ENCODE measurements at regions not wholly inside any gene's neighbourhood (a gene's known extent, or its start where the extent isn't known, plus 50 kb on each side); places are given as distances from the start of the nearest gene placed in this dataset.
"Not testable (repeated sequence)": the region's sequence is repeated elsewhere in the genome, so short reads cannot be mapped to it uniquely, and the experiment has no call there.

DNA sequence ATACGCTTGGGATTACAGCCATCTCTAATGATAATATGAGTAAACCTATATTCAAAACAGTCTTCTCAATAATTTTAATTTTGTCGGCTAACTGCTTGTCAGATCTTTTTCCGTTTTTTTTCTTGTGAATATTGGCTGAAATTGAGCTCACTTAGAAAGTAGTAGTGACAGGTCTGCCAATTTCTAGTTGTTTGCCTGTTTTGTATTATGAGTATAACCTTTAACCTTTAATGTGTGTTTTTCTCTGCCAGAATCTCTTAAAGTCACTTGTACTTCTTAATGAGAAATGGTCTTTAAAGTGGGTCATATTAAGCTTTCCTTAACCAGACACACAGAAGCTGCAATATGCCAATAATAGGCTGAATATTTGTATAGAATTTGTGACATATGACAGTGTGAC is 511.0 kb downstream of the CSNK1G3 start:
- DNase-seq (ENCODE audit: extremely low spot score): no peak
- CTCF ChIA-PET: interaction anchor here (1.2 kb wide), 1 partner anchor 12 kb away, joined by 4 read pairs; no protein-coding TSS in a partner anchor
- POLR2A ChIA-PET: no interaction called here
- TF ChIP-seq, protein P1, sequence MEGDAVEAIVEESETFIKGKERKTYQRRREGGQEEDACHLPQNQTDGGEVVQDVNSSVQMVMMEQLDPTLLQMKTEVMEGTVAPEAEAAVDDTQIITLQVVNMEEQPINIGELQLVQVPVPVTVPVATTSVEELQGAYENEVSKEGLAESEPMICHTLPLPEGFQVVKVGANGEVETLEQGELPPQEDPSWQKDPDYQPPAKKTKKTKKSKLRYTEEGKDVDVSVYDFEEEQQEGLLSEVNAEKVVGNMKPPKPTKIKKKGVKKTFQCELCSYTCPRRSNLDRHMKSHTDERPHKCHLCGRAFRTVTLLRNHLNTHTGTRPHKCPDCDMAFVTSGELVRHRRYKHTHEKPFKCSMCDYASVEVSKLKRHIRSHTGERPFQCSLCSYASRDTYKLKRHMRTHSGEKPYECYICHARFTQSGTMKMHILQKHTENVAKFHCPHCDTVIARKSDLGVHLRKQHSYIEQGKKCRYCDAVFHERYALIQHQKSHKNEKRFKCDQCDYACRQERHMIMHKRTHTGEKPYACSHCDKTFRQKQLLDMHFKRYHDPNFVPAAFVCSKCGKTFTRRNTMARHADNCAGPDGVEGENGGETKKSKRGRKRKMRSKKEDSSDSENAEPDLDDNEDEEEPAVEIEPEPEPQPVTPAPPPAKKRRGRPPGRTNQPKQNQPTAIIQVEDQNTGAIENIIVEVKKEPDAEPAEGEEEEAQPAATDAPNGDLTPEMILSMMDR (IDR thresholded peaks at IDR 0.05; ENCODE audit: control extremely low read depth, extremely low read depth, low read depth, missing control alignments): no peak

DNA sequence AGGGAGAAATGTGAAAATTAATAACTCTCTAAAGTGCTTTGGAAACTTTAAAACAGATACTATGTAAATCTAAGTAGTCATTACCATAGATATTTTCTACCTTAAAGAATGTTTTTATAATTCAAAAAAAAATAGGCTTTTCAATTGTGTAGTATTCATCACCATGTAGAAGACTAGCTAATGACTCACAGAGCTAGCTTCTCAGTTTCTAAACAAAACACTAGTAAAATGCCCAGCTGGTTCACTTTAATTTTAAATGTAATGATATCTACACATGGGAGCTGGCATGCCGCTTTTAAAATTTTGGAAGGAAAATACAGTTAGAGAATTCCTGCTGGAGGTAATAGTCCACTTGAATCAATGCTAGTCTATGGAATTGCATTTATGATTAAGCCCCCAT is 509.8 kb downstream of the CSNK1G3 start:
- POLR2A ChIA-PET: no interaction called here
- TF ChIP-seq, protein P1 (IDR thresholded peaks at IDR 0.05; ENCODE audit: control extremely low read depth, extremely low read depth, low read depth, missing control alignments): no peak

GRCh38 chr5:124021066-124021641 is 509.2 kb downstream of the CSNK1G3 start:
- TF ChIP-seq, protein P1 (IDR thresholded peaks at IDR 0.05; ENCODE audit: control extremely low read depth, extremely low read depth, low read depth, missing control alignments): no peak
- CTCF ChIA-PET: interaction anchor here (0.8 to 1.3 kb wide), 3 partner anchors 10 to 29 kb away, joined by 3 to 4 read pairs (median 3); no protein-coding TSS in a partner anchor
- no peak for DNase-seq (ENCODE audit: extremely low spot score)
- POLR2A ChIA-PET: no interaction called here

More for the DNA sequence above, 509.8 kb downstream of the CSNK1G3 start:
- CTCF ChIA-PET: interaction anchor here (0.8 to 1.3 kb wide), 3 partner anchors 11 to 29 kb away, joined by 3 to 4 read pairs (median 3); no protein-coding TSS in a partner anchor
- no peak for DNase-seq (ENCODE audit: extremely low spot score)

DNA sequence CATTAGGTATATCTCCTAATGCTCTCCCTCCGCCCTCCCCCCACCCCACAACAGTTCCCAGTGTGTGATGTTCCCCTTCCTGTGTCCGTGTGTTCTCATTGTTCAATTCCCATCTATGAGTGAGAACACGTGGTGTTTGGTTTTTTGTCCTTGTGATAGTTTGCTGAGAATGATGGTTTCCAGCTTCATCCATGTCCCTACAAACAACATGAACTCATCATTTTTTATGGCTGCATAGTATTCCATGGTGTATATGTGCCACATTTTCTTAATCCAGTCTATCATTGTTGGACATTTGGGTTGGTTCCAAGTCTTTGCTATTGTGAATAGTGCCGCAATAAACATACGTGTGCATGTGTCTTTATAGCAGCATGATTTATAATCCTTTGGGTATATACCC is 505.3 kb downstream of the CSNK1G3 start:
- CTCF ChIA-PET; POLR2A ChIA-PET; DNase-seq (ENCODE audit: extremely low spot score): not testable (repeated sequence)

DNA sequence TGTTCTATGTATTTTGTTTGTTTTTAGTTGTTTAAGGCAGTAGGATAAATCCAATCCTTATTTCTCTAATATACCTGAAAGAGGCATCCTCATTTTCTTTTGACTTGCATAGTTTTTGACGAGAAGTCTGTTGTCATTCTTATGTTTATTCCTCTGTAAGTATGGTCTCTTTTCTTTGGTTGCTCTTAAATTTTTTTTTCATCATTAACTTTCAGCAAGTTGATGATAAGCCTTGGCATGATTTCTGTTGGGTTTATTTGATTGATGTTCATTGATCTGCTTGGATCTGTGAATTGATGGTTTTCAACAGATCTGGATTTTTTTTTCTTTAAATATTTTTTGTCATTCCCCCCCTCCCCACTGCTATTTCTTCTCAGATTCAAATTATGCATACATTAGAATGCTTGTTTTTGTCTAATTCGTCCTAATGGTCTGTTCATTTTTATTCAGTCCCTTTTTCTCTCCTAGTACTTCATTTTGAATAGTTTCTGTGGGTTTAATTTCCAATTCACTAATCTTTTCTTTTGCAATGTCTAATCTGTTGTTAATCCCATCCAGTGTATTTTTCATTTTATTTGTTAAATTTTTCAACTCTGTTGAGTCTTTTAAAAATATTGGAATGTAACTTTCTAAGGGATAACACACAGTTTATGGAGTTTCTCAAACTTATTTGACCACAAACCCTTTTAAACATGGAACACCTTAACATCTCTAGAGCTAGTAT is 495.9 kb downstream of the CSNK1G3 start:
- POLR2A ChIA-PET: no interaction called here
- CTCF ChIA-PET: no interaction called here
- TF ChIP-seq, protein P1 (IDR thresholded peaks at IDR 0.05; ENCODE audit: control extremely low read depth, extremely low read depth, low read depth, missing control alignments): no peak
- no peak for DNase-seq (ENCODE audit: extremely low spot score)

GRCh38 chr5:124001036-124001615 is 489.1 kb downstream of the CSNK1G3 start:
- DNase-seq (ENCODE audit: extremely low spot score): no peak
- ChIA-PET POLR2A (no interaction called here), CTCF (no interaction called here)
- TF ChIP-seq, protein P1 (IDR thresholded peaks at IDR 0.05; ENCODE audit: control extremely low read depth, extremely low read depth, low read depth, missing control alignments): no peak

DNA sequence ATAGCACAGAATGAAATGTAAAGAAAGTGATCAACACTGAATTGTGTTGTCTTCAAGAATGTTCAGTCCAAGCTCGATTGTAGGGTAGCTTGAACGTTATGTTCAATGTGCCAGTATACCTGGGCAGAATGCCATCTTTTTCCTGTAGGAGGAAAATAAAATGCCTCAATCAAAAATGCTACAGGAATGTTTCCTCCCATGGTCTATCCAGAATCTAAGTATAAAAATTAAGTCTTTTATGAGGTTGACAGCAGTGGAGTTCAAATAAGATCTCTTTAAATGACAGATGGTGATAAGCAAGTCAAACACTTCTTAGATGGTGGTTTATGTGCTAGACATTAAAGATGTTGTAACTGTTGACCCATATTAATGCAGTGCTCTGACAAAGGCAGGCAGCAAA is 488.6 kb downstream of the CSNK1G3 start:
- DNase-seq (ENCODE audit: extremely low spot score): no peak
- TF ChIP-seq, protein P1 (IDR thresholded peaks at IDR 0.05; ENCODE audit: control extremely low read depth, extremely low read depth, low read depth, missing control alignments): no peak
- POLR2A ChIA-PET: no interaction called here
- CTCF ChIA-PET: no interaction called here
